ENCODE measurements at regions not wholly inside any gene's neighbourhood (a gene's known extent, or its start where the extent isn't known, plus 50 kb on each side); places are given as distances from the start of the nearest gene placed in this dataset.

DNA sequence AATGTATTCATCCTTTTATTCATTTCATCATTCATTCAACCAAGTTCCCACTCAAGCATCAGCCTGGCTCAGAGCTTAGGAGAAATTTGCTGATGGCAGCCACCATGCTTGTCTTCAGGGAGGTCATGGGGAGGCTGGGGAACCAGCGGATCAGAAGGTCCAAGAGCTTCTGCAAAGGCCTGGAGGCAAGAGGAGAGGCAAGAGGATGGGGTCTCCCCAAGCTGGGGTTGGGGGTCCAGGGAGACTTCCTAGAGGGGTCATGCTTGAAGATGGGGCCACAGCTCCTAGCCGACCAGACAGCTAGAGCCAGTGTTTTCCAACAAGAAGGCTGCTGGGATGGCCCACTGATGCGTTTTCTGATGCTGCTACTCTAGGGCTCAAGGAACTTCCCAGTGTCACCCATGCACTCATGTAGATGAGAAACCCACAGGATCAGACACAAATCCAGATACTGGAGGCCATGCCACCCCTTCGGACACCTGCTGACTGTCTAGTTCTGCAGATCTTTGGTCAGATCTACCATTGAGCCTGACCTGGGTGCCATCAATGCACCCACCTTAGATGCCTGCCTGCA is 315.2 kb downstream of the AJAP1 start:
- no peak for ATAC-seq (ENCODE audit: low FRiP score)
- TF ChIP-seq, protein P1, sequence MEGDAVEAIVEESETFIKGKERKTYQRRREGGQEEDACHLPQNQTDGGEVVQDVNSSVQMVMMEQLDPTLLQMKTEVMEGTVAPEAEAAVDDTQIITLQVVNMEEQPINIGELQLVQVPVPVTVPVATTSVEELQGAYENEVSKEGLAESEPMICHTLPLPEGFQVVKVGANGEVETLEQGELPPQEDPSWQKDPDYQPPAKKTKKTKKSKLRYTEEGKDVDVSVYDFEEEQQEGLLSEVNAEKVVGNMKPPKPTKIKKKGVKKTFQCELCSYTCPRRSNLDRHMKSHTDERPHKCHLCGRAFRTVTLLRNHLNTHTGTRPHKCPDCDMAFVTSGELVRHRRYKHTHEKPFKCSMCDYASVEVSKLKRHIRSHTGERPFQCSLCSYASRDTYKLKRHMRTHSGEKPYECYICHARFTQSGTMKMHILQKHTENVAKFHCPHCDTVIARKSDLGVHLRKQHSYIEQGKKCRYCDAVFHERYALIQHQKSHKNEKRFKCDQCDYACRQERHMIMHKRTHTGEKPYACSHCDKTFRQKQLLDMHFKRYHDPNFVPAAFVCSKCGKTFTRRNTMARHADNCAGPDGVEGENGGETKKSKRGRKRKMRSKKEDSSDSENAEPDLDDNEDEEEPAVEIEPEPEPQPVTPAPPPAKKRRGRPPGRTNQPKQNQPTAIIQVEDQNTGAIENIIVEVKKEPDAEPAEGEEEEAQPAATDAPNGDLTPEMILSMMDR (IDR thresholded peaks at IDR 0.05): no peak
- no peak for DNase-seq (ENCODE audit: low spot score)

DNA sequence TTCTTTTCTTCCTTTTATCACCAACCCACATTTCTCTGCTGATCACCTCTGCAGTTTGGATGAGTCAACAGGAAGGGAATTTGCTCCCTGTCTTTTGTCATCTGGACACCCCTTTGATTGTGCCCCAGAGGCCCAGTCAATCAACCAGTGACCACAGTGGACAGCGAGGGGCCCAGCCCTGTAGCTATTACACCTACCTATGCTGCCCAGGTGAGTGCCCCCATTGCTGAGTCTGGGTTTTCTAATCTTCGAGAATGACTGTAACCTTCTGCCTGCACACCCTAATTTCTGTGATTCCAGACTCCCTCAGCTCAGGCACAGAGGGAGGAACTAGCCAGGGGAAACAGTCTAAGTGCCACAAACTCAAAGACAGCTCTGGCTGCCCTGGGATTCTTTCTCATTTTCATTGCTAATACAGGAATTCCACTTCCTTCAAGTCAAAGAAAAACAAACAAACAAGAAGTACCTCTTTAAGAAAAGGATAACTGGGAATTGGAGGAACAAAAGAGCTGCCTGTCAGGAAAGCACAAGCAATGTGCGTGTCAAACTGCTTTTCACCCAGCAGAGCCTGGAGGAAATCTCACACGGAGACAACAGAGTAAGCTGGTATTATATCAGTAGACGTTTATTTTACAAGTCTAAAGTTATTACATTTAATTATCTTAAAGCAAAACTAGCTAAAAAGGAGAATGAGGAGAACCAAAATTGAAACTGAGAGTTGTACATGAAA is 311.1 kb downstream of the AJAP1 start:
- no peak for ATAC-seq (ENCODE audit: low FRiP score)

DNA sequence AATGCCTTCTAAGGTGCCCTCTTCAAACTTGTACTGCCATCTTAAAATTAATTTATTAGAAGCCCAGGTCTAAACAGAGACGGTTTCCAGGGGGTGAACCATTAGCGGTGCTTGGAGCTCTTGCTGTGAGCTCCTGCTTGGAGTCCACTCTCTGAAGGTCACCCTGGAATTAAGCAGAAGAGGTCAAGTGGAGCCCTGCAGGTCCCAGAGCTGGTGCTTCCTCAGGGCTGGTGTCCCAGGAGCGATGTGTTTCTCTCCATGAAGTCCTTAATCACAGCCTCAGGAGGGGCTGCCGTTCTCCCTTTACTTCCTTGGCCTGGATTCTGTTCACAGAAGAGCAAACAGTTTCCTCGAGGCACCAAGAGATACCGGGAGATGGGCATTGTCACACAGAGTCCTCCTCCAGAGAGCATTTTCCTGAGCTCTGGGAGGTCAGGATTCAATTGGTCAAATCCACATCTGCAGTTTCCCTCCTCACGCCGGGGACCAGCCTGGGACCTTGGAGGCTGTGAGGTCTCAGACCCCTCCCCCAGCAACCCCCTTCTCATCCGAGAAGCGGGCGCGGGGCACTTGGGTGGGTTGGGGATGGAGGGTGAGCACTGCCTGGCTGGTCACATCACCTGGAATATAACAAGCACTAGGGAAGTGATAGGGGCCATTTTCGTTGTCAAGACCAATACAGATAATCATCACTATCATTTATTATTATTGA is 310.4 kb downstream of the AJAP1 start:
- DNase-seq (ENCODE audit: low spot score) (no peak), ATAC-seq (ENCODE audit: low FRiP score) (no peak)
- TF ChIP-seq, protein P1 (IDR thresholded peaks at IDR 0.05): no peak

More for the DNA sequence above, 311.1 kb downstream of the AJAP1 start:
- TF ChIP-seq, protein P1 (IDR thresholded peaks at IDR 0.05): no peak
- no peak for DNase-seq (ENCODE audit: low spot score)

DNA sequence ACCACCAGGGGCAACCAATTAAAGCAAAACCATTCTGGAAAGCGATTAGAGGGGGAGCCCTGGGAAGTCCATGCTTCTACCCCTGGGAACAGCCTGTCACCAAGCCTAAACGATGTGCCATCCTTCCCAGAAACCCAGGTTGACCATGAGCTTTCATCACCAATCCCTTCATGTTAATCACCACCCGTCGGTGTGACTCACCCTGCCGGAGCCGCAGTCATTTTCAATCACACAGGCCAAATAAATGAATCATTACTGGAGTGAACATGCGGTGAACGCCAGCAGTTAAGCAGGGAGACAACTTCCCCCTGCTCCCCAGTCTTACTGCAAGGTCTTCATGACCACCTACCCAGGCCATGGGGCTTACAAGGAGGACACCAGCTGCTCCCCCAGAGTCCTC is 308.8 kb downstream of the AJAP1 start:
- TF ChIP-seq, protein P1 (IDR thresholded peaks at IDR 0.05): no peak
- DNase-seq (ENCODE audit: low spot score): no peak
- no peak for ATAC-seq (ENCODE audit: low FRiP score)

DNA sequence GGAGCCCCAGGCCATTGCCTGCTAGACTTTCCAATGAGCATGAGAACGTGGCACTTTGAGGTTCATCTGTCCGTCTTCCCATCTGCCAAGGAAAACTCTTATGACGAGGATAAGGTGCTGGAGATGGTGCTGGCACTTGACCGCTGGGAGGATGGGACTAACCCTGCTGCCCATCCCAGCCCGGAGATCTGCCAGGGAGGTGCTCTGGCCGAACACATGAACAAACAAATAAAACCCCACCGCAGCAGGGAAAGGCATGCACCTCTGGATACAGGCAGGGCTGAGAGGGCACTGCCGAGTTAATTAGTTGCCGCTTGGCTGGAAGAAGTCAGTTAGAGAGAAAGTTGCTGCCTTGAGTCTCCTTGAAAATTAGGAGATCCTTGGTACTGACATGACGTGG is 308.4 kb downstream of the AJAP1 start:
- ATAC-seq (ENCODE audit: low FRiP score) (no peak), DNase-seq (ENCODE audit: low spot score) (no peak)

DNA sequence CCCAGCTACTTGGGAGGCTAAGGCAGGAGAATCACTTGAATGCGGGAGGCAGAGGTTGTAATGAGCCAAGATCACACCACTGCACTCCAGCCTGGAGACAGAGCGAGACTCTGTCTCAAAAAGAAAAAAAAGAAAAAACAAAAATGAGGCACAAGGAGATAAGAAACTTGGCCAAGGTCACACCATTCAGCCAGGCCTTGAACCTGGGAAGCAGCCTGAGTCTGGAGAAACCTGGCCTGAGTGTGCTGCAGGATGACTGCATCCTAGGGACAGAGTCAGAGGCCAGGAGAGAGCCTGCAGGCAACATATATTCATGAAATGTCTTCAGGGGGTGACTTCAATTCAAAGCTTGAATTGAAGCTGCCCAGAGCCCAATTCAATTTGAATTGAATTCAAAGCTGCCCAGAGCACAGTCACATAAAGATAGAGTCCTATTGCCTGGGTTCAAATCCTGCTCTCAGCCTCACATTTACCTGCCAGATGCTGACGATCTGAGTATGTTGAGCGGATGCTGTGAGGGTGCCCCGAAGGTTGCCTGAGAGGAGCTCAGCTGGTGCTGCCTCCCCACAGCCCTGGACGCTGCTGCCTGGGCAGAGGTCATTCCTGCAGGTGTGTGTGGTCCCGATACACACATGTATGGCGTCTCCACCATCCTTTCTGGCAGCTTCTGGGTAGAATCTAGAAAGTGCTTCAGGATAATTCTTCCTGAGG is 307.7 kb downstream of the AJAP1 start:
- TF ChIP-seq, protein P1 (IDR thresholded peaks at IDR 0.05): no peak
- ATAC-seq (ENCODE audit: low FRiP score) (no peak), DNase-seq (ENCODE audit: low spot score) (no peak)

More for the DNA sequence above, 308.4 kb downstream of the AJAP1 start:
- TF ChIP-seq, protein P1 (IDR thresholded peaks at IDR 0.05): no peak

Data from omental fat pad (tissue), 3 donors.